H4 (cell line): ENCODE measurements at regions not wholly inside any gene's neighbourhood (a gene's known extent, or its start where the extent isn't known, plus 50 kb on each side); places are given as distances from the start of the nearest gene placed in this dataset.
"Not testable (repeated sequence)": the region's sequence is repeated elsewhere in the genome, so short reads cannot be mapped to it uniquely, and the experiment has no call there.

Experiments
- DNase-seq: peaks from one replicate; pipeline ENCODE4 v3.0.0-alpha.2; 2015; ENCODE audit warnings: low spot score

GRCh38 chr5:39700523-39700922 is 275.7 kb upstream of the DAB2 start:
- no peak for DNase-seq

GRCh38 chr5:39698838-39699560 is 274.2 kb upstream of the DAB2 start:
- no peak for DNase-seq

GRCh38 chr5:39697881-39698280 is 273.1 kb upstream of the DAB2 start:
- no peak for DNase-seq

- DNase-seq = no peak
Measured at GRCh38 chr5:39696672-39697398, 272.1 kb upstream of the DAB2 start.

- no peak for DNase-seq
Measured at GRCh38 chr5:39691993-39692392, 267.2 kb upstream of the DAB2 start.

- no peak for DNase-seq
Measured at GRCh38 chr5:39691136-39691535, 266.4 kb upstream of the DAB2 start.

- no peak for DNase-seq
Measured at GRCh38 chr5:39689919-39690318, 265.1 kb upstream of the DAB2 start.

- not testable (repeated sequence) for DNase-seq
Measured at GRCh38 chr5:39687924-39688323, 263.1 kb upstream of the DAB2 start.

GRCh38 chr5:39680213-39680612 is 255.4 kb upstream of the DAB2 start:
- DNase-seq = no peak

GRCh38 chr5:39678534-39678933 is 253.8 kb upstream of the DAB2 start:
- DNase-seq = no peak

GRCh38 chr5:39675676-39676075 is 250.9 kb upstream of the DAB2 start:
- DNase-seq = no peak

GRCh38 chr5:39674209-39675082 is 249.7 kb upstream of the DAB2 start:
- DNase-seq = no peak

- DNase-seq = no peak
Measured at GRCh38 chr5:39671561-39671961, 246.8 kb upstream of the DAB2 start.

GRCh38 chr5:39670955-39671354 is 246.2 kb upstream of the DAB2 start:
- no peak for DNase-seq

GRCh38 chr5:39670391-39670790 is 245.6 kb upstream of the DAB2 start:
- no peak for DNase-seq

- no peak for DNase-seq
Measured at GRCh38 chr5:39668980-39669379, 244.2 kb upstream of the DAB2 start.

GRCh38 chr5:39665328-39665727 is 240.5 kb upstream of the DAB2 start:
- no peak for DNase-seq

- no peak for DNase-seq
Measured at GRCh38 chr5:39662945-39663344, 238.2 kb upstream of the DAB2 start.

- DNase-seq = no peak
Measured at GRCh38 chr5:39661026-39661779, 236.4 kb upstream of the DAB2 start.

GRCh38 chr5:39660020-39660419 is 235.2 kb upstream of the DAB2 start:
- DNase-seq = no peak

GRCh38 chr5:39658866-39659265 is 234.1 kb upstream of the DAB2 start:
- DNase-seq = no peak

GRCh38 chr5:39657943-39658342 is 233.2 kb upstream of the DAB2 start:
- DNase-seq = no peak
